C4-2B (cell line): ENCODE measurements at regions not wholly inside any gene's neighbourhood (a gene's known extent, or its start where the extent isn't known, plus 50 kb on each side); places are given as distances from the start of the nearest gene placed in this dataset.

Source experiments
- H3K27ac ChIP-seq: fragments of 450-650 bp; 2 replicates; pipeline ENCODE4 v1.5.1; 2017
- ZFX ChIP-seq: fragments of 450-650 bp; IDR thresholded peaks from 2 replicates; pipeline ENCODE4 v1.6.1; 2017
- TF ChIP-seq, protein P1 (sequence below): fragments of 450-650 bp; conservative IDR thresholded peaks from 2 replicates; pipeline ENCODE4 v1.5.1; 2017; ENCODE audit warnings: mild to moderate bottlenecking

DNA sequence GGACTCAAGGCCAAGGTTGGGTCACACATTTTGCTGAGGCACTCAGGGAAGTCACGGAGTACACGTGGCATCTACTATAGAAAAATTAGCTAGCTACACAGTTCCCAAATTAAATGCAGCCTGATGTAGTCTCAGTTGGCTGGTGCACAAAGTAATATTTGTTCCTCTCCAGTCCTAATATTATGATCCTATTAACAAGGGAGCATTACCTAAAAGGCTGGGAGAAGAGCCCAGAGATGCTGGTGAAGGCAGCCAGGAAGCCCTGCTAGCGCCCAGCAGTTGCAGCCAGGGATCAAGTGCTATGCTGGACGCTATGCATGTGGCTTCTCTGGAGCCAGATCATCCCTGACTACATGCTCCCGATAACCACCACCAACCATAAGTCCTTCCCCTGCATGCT is 88.0 kb upstream of the GSC start:
- TF ChIP-seq, protein P1, sequence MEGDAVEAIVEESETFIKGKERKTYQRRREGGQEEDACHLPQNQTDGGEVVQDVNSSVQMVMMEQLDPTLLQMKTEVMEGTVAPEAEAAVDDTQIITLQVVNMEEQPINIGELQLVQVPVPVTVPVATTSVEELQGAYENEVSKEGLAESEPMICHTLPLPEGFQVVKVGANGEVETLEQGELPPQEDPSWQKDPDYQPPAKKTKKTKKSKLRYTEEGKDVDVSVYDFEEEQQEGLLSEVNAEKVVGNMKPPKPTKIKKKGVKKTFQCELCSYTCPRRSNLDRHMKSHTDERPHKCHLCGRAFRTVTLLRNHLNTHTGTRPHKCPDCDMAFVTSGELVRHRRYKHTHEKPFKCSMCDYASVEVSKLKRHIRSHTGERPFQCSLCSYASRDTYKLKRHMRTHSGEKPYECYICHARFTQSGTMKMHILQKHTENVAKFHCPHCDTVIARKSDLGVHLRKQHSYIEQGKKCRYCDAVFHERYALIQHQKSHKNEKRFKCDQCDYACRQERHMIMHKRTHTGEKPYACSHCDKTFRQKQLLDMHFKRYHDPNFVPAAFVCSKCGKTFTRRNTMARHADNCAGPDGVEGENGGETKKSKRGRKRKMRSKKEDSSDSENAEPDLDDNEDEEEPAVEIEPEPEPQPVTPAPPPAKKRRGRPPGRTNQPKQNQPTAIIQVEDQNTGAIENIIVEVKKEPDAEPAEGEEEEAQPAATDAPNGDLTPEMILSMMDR, result no peak
- no peak for TF ChIP-seq ZFX
- H3K27ac ChIP-seq, result no peak overlapping the region

DNA sequence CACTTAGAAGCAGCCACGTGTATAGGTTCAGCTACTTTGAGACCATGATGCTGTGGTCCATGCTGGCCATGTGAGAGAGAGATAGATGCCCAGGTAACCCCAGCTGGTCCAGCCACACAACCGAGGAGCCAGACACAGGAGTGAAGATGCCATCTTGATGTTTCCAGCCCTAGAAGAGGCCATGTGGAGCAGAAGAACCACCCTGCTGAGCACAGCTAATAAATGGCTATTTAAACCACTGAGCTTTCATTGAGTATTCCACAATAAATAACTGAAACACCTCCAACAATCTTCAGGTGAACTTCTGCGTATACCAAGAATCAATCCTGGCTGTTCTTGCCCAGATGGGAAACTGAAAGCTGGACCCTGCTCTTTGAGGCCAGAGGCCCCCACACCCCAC is 84.0 kb upstream of the GSC start:
- no peak for TF ChIP-seq ZFX
- TF ChIP-seq, protein P1, result no peak
- no peak overlapping the region for H3K27ac ChIP-seq

DNA sequence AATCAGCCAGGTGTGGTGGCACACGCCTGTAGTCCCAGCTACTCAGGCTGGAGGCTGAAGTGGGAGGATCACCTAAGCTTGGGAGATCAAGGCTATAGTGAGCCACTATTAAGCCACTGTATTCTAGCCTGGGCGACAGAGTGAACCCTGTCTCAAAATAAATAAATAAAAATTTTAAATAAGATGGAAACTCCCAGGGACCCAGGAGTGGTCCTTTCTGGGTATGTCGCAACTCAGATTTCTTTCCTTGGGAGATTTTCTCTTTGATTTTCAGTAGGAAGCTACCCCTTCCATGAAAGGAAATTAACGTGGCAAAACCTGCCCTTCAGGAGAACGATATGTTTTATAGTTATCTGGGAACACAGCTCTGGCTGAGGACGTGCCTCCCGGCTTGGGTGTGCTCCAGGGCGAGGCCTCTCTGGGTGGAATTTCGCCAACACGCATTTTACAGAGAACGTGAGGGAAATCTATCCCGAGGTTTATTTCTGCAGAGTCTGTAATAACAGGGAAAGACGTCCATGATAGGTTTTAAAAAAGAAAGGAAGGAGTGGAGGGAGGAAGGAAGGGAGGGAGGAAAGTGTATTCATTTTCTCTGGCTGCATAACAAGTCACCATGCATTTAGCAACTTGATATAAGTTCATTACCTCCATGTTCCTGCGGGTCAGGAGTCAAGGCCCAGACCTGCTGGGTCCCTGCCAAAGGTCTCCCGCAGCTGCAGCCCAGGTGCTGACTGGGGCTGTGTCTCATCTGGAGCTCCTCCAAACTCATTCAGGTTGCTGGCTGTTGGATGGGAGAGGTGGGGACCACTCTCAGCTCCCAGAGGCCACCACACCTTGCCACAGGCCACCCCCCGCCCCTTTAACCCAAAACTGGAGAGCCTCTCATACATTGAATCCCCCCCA is 80.6 kb upstream of the GSC start:
- peak overlapping the region; percentile 58 for H3K27ac ChIP-seq
- TF ChIP-seq, protein P1, result no peak
- TF ChIP-seq ZFX, result 0 out of 2 replicates have a peak, but pooled peaks have one; percentile 21

DNA sequence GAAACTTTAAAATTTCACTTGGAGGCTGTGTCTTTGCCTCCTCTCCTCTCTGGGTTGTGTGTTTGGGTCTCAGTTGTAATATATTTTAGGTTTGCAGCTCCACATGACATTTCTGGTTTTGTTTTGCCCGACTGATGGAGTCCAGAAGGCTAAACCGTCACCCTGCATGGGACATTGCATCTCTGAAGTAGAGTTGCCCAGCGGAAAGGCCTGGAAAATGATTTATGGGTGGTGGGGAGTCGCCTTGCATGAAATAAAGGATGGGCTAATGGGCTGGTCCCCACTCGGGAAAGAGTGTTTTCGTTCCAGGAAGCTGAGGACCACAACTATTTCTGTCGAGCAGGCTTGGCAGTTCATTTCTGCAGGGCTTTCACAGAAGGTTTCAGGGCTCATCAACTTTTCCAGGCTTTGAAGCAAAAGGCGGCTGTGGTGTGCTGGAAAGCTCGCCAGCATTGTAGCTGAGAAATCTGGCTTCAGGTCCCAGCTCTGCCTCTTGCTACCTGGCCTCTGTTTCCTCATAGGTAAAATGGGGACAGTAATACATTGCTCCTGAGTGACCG is 74.8 kb upstream of the GSC start:
- no peak for TF ChIP-seq ZFX
- TF ChIP-seq, protein P1, result no peak
- H3K27ac ChIP-seq, result no peak overlapping the region

DNA sequence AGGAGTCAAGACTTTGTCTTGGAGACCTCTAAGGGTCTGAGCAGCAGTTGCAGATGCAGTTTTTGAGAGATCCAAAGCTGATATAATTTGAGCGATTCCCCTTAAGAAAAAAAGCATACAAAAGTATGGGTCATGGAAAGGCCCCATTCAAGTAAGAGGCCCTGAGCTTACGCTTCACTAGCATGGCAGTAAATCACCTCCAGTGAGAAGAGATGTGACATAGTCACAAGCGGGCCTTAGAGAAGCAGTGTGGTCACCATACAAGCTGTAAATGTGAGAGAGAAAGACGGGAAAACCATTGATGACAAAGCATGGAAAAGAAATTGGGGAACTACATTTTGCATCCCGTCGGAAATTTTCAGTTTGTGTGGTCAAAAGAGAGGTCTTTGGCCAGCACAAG is 70.6 kb upstream of the GSC start:
- no peak overlapping the region for H3K27ac ChIP-seq
- TF ChIP-seq ZFX, result no peak
- TF ChIP-seq, protein P1, result no peak

DNA sequence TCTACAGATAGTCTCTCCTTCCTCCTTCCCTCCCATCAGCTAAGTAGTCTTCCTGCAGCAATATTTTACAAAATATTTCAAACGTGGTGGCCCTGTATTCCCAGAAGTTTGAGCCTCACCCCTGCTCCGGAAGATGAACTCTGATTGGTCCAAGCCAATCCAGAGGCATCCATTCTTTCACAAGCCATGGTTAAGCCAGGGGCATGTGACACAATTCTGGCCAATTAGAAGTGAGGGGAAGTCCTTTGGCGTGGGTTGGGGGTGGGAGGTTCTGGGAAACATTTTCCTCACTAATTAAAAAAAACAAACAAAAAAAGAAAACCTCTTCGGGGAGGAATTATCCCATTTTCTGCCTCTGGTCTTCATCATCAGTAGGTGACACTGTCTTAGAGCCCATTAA is 69.4 kb upstream of the GSC start:
- no peak for TF ChIP-seq ZFX
- TF ChIP-seq, protein P1, result no peak
- H3K27ac ChIP-seq, result peak overlapping the region; percentile 15; the same call in 1 of the 2 replicates

DNA sequence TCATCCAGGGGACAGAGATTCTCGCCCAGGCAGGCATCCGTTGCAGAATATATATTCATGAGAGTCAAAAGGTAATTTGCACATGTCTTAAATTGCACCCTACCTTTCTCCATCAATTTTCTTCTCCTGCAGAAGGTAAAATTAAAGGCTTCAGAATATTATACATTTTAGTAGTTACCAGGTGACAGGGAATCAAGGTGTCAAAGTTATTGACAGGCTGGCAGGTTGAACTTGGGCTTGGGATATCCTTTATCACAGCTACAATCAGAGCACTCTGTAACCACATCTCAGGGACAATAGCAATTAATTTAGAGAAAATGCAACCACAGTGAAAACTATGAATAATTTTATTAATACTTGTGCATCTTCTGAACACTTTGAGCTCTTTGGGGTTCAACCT is 66.9 kb upstream of the GSC start:
- no peak overlapping the region for H3K27ac ChIP-seq
- no peak for TF ChIP-seq ZFX
- TF ChIP-seq, protein P1, result no peak
